ENCODE measurements at regions not wholly inside any gene's neighbourhood (a gene's known extent, or its start where the extent isn't known, plus 50 kb on each side); places are given as distances from the start of the nearest gene placed in this dataset.
"Not testable (repeated sequence)": the region's sequence is repeated elsewhere in the genome, so short reads cannot be mapped to it uniquely, and the experiment has no call there.

DNA sequence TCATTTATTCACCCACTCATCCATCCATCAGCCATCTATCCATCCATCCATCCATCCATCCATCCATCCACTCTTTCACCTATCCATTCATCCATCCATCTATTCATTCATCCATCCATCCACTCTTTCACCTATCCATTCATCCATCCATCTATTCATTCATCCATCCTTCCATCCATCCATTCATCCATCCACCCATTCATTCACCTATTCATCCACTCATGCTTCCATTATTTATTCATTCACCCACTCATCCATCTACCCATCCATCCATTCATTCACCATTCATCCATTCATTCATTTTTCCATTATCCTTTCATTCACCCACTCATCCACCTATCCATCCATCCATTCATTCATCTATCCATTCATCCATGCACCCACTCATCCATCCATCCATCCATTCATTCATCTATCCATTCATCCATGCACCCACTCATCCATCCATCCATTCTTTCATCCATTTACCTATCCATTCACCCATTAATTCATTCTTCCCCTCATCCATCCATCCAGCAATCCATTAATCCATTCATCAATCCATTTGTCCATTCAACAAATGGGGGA is 360.9 kb downstream of the ADGRD1 start:
- no peak for DNase-seq

GRCh38 chr12:131315601-131316000 is 361.9 kb downstream of the ADGRD1 start:
- no peak for DNase-seq

DNA sequence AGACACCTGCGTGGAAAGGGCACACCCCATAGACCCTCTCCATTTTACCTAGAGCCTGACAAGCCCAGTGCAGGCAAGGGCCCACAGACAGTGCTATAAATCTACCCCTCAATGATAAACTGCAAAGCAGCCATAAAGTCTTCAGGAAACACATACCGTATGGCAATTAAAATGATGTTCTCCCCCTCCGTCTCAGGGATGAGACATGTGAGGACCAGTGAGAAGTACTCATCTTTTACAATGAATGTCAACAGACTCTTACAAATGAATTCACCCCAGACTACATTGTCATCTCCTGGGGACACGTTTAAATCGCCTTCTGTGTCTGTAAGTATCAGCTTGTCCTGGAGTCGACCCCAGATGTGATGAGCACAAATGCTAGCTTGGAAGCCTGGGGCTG is 362.7 kb downstream of the ADGRD1 start:
- no peak for DNase-seq

DNA sequence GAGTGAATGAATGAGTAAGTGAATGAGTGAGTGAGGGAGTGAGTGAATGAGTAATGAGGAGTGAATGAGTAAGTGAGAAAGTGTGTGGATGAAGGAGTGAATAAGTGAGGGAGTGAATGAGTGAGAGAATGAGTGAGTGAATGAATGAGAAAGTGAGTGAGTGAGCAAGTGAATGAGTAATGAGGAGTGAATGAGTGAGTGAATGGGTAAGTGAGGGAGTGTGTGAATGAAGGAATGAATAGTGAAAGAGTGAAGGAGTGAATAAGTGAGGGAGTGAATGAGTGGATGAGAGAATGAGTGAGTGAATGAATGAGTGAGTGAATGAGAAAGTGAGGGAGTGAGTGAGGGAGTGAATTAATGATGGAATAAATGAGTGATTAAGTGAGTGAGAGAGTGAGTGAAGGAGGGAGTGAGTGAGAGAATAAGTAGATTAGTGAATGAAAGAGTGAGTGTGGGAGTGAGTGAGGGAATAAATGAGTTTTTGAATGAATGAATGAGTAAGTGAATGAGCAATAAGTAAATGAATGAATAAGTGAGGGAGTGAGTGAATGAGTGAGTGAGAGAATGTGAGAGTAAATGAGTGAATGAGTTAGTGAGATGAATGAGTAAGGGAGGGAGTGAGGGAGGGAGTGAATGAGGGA is 364.5 kb downstream of the ADGRD1 start:
- DNase-seq, result no peak

DNA sequence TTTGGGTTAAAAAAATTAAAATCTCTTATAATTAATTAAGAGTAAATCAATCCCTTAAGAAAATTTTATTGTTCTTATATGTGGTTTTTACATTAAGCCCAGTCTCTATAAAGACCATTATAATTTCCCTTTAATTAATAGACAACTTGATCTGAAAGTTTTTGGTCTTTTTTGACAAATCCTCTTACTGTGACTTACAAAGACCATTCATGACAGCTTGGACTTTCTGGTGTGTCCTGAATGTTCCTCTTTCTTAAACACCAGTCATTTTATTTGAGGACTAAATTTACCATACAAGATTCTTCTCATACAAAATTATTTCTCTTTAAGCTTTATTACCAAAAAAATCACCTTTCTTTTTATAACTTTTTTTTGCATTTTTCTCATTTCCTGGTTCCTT is 368.3 kb downstream of the ADGRD1 start:
- no peak for DNase-seq

GRCh38 chr12:131322460-131322859 is 368.8 kb downstream of the ADGRD1 start:
- DNase-seq, result not testable (repeated sequence)

DNA sequence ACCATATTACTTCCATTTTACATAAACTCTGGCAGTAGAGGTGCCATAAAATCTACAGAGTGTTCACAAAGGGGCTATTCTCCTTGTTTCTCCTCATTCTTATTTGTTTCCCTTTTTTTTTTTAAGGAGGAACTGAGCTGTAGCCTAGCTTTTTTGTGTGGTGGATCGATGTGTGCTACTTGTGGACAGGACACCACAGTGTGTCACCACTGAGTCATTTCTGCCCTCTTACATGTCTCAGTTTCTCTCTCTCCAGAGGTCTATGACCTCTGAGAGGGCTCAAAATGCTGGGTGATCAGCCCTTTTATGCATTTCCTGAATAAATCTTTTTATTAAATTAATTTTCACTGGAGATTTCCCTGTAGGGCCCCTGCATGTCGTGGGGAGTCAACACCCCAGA is 370.2 kb downstream of the ADGRD1 start:
- no peak for DNase-seq

- DNase-seq, result no peak
Observed at GRCh38 chr12:131327521-131328488, 374.1 kb downstream of the ADGRD1 start.

DNA sequence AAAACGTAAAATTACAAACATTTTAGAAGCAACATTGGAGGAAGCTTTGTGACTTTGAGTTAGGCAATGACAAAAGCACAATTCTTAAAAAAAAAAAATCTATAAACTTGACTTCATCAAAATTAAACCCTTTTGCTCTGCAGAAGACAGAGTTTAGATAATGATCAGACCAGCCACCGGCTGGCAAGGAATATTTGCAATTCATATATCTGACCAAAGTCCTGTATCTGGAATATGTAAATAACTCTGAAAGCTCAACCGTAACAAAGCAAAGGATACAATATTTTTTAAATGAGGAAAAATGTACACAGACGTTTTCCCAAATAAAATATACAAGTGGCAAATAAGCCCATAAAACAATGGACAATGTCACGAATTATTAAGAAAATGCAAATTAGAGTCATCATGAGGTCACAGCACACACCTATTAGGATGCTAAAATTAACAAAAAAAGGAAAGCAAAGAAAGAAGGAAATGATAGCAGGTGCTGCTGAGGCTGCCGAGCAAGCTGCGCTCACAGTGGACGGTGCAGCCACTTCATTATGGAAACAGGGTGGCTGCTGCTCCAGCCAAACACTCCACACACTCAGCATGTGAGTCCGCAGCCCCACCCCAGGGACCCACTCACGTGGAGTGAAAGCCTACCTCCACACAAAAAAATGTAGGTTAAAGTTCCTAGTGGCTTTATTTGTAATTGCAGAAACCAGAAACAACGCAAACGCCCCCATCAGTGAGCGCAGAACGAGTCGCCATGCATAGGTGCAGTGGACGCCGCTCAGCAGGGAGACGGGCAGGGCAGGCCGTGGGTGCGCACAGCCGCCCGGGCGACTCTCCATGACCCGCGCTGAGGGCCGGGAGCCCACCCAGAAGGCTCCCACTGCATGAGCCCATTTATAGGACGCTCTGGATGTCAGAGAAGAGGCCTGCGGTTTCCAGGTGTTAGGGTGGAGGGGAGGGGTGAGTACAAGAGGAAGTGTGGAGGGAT is 375.4 kb downstream of the ADGRD1 start:
- not testable (repeated sequence) for DNase-seq

- DNase-seq, result no peak
Observed at GRCh38 chr12:131330106-131330815, 376.6 kb downstream of the ADGRD1 start.

- no peak for DNase-seq
Observed at GRCh38 chr12:131331148-131331750, 377.5 kb downstream of the ADGRD1 start.

GRCh38 chr12:131332224-131332623 is 378.5 kb downstream of the ADGRD1 start:
- DNase-seq, result no peak

DNA sequence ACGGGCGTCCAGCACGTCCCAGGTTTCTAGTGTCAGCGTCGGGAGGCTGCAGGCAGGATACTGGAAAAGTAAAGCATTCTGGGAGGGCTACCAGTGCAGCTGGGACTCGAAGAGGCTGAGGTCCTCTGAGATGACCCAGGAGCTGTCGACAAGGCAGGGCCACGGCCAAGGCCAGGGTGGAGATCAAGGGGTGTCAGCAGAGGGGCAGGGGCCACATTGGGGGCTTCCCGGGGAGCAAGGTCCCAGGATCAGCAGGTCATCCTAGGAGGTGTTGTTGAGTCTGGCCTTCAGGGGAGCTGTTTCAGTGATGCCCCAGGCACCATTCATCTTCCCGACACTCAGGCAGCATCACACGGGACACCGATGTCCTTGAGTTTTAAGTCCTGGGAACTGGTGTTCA is 377.8 kb upstream of the SFSWAP start:
- DNase-seq, result no peak

- DNase-seq, result no peak
Observed at GRCh38 chr12:131333621-131334440, 377.1 kb upstream of the SFSWAP start.

GRCh38 chr12:131334835-131335234 is 376.1 kb upstream of the SFSWAP start:
- no peak for DNase-seq

DNA sequence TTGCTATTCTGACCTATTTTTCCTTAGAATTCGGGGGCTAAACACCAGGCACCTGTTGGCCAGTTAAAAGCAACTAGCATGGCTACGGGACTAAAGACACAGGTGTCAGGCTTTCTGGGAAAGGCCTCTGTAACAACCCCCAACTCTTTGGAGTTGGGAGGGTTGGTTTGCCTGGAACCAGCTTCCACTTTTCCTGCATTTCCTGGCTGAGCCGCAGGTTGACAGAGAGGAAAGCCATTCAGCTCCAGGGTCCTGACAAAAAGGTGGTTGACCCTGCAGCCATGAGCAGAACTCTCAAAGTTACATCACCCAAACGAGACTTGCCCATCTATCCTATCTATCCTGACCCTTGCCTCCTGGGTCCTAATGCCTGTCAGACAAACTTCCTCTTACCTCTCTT is 375.4 kb upstream of the SFSWAP start:
- no peak for DNase-seq

DNA sequence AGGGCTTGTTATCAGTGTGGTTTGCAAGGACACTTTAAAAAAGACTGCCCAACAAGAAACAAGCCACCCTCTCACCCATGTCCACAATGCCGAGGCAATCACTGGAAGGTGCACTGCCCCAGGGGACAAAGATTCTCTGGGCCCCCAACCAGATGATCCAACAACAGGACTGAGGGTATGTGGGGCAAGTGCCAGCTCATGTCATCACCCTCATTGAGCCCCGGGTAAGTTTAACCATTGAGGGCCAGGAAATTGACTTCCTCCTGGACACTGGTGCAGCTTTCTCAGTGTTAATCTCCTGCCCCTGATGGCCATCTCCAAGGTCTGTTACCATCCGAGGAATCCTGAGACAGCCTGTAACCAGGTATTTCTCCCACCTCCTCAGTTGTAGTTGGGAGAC is 373.0 kb upstream of the SFSWAP start:
- DNase-seq, result not testable (repeated sequence)

DNA sequence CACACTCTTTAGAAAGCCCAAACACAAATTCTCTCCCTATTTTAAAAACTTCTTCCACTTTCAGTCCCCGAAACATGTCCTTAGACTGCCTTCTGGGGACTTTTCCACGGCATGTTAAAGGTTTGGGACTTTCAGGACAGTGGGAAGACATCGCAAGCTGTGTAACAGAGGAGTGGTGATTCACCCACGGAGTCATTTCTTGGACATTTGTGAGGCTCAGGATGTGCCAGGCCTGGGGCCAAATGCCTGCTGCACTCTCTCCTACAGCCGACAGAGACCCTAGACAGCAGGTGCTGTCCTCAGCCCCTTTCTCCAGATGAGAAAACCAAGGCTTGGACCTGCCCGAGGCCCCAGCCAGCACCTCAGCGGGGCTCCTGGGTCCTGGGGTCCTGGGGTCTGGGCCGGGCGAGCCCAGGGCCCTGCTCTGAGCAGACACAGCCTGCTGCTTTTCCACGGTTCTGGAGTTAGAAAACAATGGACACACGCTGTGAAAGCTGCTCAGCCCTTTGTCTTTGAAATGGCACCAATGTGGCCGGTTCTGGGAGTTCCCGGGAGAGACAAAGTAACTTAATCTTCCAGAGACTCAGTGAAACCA is 370.2 kb upstream of the SFSWAP start:
- DNase-seq, result no peak

DNA sequence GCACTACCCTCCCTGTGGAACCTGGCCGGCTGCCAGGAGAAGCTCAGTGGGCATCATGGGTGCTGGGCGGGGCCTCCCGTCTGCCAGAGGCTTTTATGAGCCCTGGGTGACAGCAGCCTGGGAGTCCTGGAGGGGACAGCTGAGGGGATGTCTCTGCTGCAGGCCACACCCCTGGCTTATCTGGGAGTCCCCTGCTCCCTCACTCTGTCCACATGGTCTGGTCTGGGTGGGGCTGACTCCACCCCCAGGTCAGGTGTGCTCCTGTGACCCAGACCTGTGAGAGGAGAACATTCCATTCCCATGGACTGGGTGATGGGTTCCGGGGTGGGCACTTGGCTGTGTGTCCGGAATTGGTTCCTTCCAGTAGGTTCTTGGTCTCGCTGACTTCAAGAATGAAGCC is 369.3 kb upstream of the SFSWAP start:
- DNase-seq, result not testable (repeated sequence)

GRCh38 chr12:131343436-131343835 is 367.5 kb upstream of the SFSWAP start:
- DNase-seq, result not testable (repeated sequence)

Measured in hindlimb muscle (tissue), 1 donor.